WERI-Rb-1 (cell line): ENCODE measurements at regions not wholly inside any gene's neighbourhood (a gene's known extent, or its start where the extent isn't known, plus 50 kb on each side); places are given as distances from the start of the nearest gene placed in this dataset.

Experiments used
- DNase-seq: peaks from one replicate; pipeline ENCODE4 v3.0.0-alpha.2; 2020
- H3K27ac ChIP-seq: fragments of 250-450 bp; sonication (Bioruptor Pico); 2 replicates; pipeline ENCODE4 v1.5.1; 2020; ENCODE audit warnings: mild to moderate bottlenecking, moderate library complexity
- H3K27me3 ChIP-seq: fragments of 250-450 bp; sonication (Bioruptor Pico); 2 replicates; pipeline ENCODE4 v1.5.1; 2021; ENCODE audit warnings: mild to moderate bottlenecking, low read depth, moderate library complexity; ENCODE audit not compliant: insufficient read depth, severe bottlenecking
- H3K36me3 ChIP-seq: fragments of 250-450 bp; sonication (Bioruptor Pico); 2 replicates; pipeline ENCODE4 v1.5.1; 2020; ENCODE audit warnings: mild to moderate bottlenecking, moderate library complexity
- H3K4me3 ChIP-seq: 2 replicates; pipeline ENCODE4 v1.5.1; 2011; ENCODE audit warnings: low read depth, mild to moderate bottlenecking, control low read depth, low read length
- H3K9me3 ChIP-seq: fragments of 250-450 bp; sonication (Bioruptor Pico); 2 replicates; pipeline ENCODE4 v1.5.1; 2021; ENCODE audit warnings: mild to moderate bottlenecking, moderate library complexity; ENCODE audit not compliant: severe bottlenecking
- TF ChIP-seq, protein P1 (sequence below): IDR thresholded peaks from 2 replicates; pipeline ENCODE4 v1.5.1; 2011; ENCODE audit warnings: low read depth, mild to moderate bottlenecking, control low read depth, inconsistent platforms, low read length

DNA sequence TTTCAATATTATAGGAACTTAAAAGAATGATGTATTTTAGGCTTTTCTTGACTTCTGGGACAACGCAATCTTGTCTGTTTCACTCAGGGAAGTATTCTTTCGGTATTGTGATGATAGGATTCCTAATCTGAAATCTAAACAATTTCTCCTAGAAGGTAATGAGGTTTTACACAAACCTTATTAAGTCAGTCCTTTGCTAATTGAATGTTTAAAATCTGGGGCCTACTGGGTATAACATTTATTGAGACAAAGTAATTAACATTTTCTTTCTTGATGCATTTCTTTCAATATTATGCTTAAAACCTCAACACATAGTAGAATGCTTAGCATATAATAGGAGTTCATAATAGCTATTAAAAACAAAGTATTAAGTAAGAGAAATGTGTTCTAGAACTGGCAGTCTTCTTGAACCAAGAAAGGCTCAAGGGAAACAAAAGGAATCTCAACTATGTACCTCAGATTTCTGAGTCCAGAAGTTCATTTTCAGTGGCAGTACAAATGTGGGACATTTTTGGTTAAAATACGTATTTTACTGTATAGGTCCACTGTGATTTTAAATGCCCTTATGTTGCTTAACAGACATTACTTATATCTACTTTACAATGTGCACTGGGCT lies 121.4 kb upstream of the BMP2 start:
- TF ChIP-seq, protein P1, sequence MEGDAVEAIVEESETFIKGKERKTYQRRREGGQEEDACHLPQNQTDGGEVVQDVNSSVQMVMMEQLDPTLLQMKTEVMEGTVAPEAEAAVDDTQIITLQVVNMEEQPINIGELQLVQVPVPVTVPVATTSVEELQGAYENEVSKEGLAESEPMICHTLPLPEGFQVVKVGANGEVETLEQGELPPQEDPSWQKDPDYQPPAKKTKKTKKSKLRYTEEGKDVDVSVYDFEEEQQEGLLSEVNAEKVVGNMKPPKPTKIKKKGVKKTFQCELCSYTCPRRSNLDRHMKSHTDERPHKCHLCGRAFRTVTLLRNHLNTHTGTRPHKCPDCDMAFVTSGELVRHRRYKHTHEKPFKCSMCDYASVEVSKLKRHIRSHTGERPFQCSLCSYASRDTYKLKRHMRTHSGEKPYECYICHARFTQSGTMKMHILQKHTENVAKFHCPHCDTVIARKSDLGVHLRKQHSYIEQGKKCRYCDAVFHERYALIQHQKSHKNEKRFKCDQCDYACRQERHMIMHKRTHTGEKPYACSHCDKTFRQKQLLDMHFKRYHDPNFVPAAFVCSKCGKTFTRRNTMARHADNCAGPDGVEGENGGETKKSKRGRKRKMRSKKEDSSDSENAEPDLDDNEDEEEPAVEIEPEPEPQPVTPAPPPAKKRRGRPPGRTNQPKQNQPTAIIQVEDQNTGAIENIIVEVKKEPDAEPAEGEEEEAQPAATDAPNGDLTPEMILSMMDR: no peak
- H3K27me3 ChIP-seq: peaks cover 27% of the 10 kb centered on the region
- DNase-seq: no peak
- H3K27ac ChIP-seq: no peak overlapping the region
- H3K9me3 ChIP-seq: no peaks in the 10 kb centered on the region
- no peak overlapping the region for H3K4me3 ChIP-seq
- no peaks in the 10 kb centered on the region for H3K36me3 ChIP-seq

DNA sequence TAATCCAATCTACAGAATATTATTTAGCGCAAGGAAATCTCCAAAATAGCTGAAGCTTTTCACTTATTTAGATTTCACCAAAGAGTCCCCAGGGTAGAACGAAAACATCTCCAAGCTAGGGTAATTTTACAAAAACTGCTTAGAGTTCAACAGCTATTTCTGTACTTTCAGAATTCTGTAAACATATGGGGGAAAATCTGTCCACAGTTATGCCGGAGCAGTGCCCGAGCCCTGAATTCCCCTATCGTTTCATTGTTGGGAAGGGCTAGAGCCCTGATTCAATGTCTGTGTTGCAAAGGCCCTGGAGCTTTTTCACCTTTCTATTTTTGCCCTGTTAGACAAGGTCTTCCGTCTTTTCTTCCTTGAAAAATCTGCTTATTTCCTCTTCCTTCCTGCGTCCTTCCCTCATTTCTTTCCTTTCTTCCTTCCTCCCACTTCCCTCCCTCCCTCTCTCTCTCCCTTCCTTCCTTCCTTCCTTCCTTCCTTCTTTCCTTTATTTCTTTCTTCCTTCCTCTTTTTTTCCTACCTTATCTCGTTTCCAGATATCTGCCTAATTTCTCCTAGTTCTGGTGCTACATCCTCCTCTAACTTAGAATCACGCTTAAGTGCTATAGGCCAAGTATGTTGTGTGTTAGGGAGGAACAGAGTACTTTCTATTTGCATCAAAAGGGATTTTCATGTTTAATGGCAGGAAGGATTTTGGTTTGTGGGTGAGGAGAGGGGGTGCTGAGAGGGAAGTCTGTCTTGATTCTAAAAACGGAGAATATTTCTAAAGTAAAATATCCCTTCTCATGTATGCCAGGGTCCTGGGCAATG lies 122.5 kb upstream of the BMP2 start:
- H3K36me3 ChIP-seq: no peaks in the 10 kb centered on the region
- H3K27ac ChIP-seq: no peak overlapping the region
- H3K9me3 ChIP-seq: no peaks in the 10 kb centered on the region
- TF ChIP-seq, protein P1: no peak
- no peak overlapping the region for H3K4me3 ChIP-seq
- DNase-seq: no peak
- H3K27me3 ChIP-seq: peaks cover 27% of the 10 kb centered on the region

DNA sequence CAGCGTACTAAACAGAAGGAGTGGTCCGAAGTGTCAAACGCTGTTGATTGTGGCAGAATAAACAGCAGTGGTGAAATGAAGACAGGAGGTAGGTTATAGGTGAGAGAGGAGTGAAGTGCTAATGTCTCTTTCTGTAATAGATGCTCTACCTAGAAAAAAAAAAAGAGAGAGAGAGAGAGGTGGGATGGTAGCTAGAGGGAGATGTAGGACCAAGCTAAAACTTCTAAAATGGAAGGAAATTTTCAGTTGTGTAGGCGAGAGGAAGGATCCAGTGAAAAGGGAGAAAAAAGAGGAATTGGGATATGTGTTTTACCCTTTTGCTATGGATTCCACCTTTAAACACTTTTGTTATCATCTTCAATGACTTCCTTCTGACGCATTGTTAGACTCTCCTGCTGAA lies 126.5 kb upstream of the BMP2 start:
- Histone ChIP-seq H3K27ac (no peak overlapping the region), H3K9me3 (no peaks in the 10 kb centered on the region), H3K27me3 (peaks cover 23% of the 10 kb centered on the region), H3K4me3 (no peak overlapping the region), H3K36me3 (no peaks in the 10 kb centered on the region)
- TF ChIP-seq, protein P1: no peak
- no peak for DNase-seq

DNA sequence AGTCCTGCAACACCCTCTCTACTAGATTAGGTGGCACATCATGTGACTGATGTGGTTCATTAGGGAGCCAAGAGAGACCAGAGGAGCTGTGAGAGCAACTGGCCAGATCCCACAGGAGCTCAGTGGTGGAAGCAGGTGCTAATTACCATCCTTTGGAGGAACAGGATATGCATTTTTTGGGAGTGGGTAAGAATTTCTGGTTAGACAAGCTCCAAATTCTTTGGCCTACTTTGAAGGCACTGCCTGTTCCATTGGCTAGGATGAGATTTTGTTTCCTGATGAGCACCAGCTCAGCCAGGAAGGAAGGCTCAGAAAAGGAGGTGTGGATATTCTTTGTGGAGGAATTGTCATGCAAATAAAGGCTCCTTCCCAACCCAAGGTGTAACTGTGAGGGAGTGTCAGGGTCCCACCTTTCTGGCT lies 130.3 kb upstream of the BMP2 start:
- Histone ChIP-seq H3K4me3 (no peak overlapping the region), H3K9me3 (no peaks in the 10 kb centered on the region), H3K27ac (no peak overlapping the region), H3K36me3 (no peaks in the 10 kb centered on the region), H3K27me3 (peaks cover 35% of the 10 kb centered on the region)
- TF ChIP-seq, protein P1: no peak
- DNase-seq: no peak

DNA sequence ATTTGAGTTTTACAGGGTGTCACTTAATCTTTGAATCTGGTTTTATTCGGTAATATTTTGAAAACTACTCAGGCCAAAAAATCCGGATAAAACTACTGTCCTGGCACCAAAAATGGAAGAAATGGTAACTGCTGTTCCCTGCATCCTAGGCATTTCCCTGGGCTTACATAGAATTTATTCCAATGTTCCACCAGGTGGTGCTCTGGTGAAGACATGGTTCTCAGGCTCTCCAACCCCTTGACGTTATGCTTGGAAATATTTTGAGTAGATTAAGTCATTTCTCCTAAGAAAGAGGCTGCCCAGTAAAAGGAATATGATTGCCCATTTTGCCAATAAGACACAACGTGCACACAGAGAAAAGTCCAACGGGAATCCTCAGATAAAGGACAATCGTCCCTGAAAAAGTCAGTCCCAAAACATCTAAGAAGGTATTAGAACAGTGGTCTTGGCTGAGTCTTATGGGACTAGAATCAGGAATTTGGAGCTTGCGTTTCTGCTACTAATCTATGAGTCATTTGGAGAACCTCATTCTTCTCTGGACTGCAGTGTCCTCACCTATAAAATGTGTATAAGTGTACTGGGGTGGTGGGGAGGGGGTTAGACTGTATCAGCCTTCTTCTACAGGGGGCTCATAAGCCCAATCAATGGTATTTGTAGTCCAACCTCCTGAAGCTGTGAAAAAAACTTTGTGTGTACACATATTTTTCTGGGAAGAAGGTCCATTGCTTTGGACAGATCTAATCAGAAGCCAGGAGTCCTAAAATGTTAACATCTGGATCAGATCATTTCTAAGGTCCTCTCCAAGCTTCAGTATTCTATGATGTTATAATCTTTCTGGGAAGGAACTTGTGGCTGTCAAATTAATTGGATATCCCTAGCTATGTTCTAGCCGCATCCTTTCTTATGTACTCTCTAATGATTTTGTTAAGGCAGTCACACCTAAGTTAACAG lies 131.0 kb upstream of the BMP2 start:
- no peak overlapping the region for H3K27ac ChIP-seq
- H3K9me3 ChIP-seq: no peaks in the 10 kb centered on the region
- H3K4me3 ChIP-seq: no peak overlapping the region
- no peaks in the 10 kb centered on the region for H3K36me3 ChIP-seq
- no peak for DNase-seq
- H3K27me3 ChIP-seq: peaks cover 37% of the 10 kb centered on the region
- TF ChIP-seq, protein P1: peak; percentile 40
